ENCODE measurements at regions not wholly inside any gene's neighbourhood (a gene's known extent, or its start where the extent isn't known, plus 50 kb on each side); places are given as distances from the start of the nearest gene placed in this dataset.

DNA sequence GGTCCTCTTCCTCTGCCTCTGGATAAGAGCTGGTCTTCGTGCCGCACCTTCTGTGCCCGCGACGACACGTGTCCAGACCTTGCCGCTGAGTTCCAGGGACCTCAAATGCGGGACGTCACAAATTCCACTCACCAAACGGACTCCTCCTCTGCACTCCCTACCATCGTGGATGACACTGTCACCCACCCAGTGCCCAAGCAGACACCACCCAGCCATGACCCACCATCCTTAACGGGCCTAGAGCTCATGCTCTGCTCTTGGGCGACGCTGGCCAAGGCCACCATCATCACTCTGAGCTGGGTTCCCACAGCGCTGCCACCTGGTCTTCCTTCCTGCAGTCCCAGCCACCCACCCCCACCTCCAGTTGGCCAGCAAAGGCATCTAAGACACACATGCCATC is 96.4 kb upstream of the RPL38 start:
- TF ChIP-seq POLR2A (IDR thresholded peaks at IDR 0.05) (no peak), POLR2AphosphoS5 (IDR thresholded peaks at IDR 0.05) (no peak), CTCF (IDR thresholded peaks at IDR 0.05) (no peak)
- DNase-seq (ENCODE audit: low spot score in 2 of 2) = no peak
- H3K27ac ChIP-seq = no peak overlapping the region
- no peaks in the 10 kb centered on the region for H3K36me3 ChIP-seq
- H3K4me1 ChIP-seq = no peaks in the 10 kb centered on the region
- H3K9me3 ChIP-seq = no peaks in the 10 kb centered on the region
- H3K27me3 ChIP-seq = peaks cover 0 to 51% of the 10 kb centered on the region in 2 donors
- H3K4me3 ChIP-seq = no peak overlapping the region
- intact Hi-C loops (cut with DNase I; ENCODE audit: low total_unique reads) = no loop called here

DNA sequence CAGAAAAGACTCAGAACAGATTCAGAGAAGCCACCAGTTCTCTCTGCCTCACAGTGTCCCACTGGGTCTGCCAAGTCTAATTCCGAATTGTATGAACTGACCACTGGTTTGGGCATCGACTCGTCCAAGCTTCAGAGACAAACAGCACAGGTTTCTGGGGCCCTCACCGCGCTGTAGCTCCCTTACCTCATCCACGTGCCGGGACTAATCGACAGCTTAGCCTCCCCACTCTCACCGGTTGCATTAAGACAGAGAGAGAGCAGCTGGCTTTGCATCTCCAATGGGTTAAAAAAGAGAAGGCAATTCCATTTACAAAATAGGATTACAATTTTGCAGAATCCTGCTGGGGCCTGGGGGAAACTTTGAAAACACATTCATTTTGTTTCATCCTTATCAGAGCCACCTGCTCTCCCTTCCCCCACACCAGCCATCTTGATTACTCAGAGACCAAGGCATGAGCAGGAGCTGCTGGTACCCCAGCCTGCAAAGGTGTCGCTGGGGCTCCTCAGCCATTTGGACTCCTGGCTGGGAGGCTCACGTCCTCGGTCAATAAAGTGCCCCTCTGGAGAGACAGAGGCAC is 95.3 kb upstream of the RPL38 start:
- peaks cover 0 to 47% of the 10 kb centered on the region in 2 donors for H3K27me3 ChIP-seq
- H3K27ac ChIP-seq = no peak overlapping the region
- TF ChIP-seq CTCF (IDR thresholded peaks at IDR 0.05) (no peak), POLR2AphosphoS5 (IDR thresholded peaks at IDR 0.05) (no peak), POLR2A (IDR thresholded peaks at IDR 0.05) (no peak)
- H3K9me3 ChIP-seq = no peaks in the 10 kb centered on the region
- no peak for DNase-seq (ENCODE audit: low spot score in 2 of 2)
- no peaks in the 10 kb centered on the region for H3K36me3 ChIP-seq
- intact Hi-C loops (cut with DNase I; ENCODE audit: low total_unique reads) = no loop called here
- no peaks in the 10 kb centered on the region for H3K4me1 ChIP-seq
- no peak overlapping the region for H3K4me3 ChIP-seq

DNA sequence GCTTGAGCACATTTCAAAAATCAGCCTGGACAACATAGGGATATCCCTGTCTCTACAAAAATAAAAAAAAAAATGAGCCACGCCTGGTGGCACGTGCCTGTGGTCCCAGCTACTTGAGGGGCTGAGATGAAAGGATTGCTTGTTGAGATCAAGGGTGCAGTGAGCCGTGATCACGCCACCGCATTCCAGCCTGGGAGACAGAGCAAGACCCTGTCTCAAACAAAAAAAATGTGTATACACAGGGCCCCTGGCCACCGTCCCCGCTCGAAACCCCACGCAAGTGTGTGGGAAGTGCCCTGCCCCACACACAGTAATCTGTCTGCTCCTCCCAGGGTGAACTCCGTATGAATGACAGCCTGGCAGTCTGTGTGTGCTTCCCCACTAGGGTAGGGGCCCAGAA is 93.0 kb upstream of the RPL38 start:
- intact Hi-C loops (cut with DNase I; ENCODE audit: low total_unique reads) = no loop called here
- Histone ChIP-seq H3K9me3 (no peaks in the 10 kb centered on the region), H3K4me3 (no peak overlapping the region), H3K27ac (no peak overlapping the region), H3K36me3 (no peaks in the 10 kb centered on the region), H3K27me3 (peaks cover 0 to 54% of the 10 kb centered on the region in 2 donors), H3K4me1 (no peaks in the 10 kb centered on the region)
- TF ChIP-seq POLR2A (IDR thresholded peaks at IDR 0.05) (no peak), POLR2AphosphoS5 (IDR thresholded peaks at IDR 0.05) (no peak), CTCF (IDR thresholded peaks at IDR 0.05) (no peak)
- no peak for DNase-seq (ENCODE audit: low spot score in 2 of 2)

- Histone ChIP-seq H3K9me3 (no peaks in the 10 kb centered on the region), H3K4me1 (no peaks in the 10 kb centered on the region), H3K4me3 (no peak overlapping the region), H3K27ac (no peak overlapping the region), H3K27me3 (peaks cover 0 to 56% of the 10 kb centered on the region in 2 donors), H3K36me3 (no peaks in the 10 kb centered on the region)
- TF ChIP-seq POLR2AphosphoS5 (IDR thresholded peaks at IDR 0.05) (no peak), CTCF (IDR thresholded peaks at IDR 0.05) (no peak), POLR2A (IDR thresholded peaks at IDR 0.05) (no peak)
- DNase-seq (ENCODE audit: low spot score in 2 of 2) = no peak
- intact Hi-C loops (cut with DNase I; ENCODE audit: low total_unique reads) = no loop called here
Observed at GRCh38 chr17:74113326-74113725, 90.2 kb upstream of the RPL38 start.

DNA sequence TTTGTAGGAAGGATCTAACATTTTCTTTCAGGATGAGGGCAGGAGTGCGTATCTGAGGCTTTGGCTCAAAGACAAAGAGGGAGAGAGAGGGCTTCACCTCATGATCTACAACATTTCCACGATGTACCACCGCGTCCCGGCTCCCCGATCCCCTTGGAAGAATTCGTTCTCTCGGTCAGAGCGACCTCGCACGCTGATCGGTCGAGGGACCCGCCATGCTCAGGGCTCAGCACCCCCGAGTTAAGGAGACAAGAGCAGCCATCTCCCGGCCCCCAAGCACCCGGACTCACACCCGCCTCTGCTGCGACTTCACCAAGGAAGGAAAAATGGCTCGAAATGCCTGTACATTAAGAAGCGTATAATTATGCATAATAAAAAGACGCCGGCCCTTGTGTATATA is 89.5 kb upstream of the RPL38 start:
- H3K36me3 ChIP-seq = no peaks in the 10 kb centered on the region
- TF ChIP-seq POLR2AphosphoS5 (IDR thresholded peaks at IDR 0.05) (no peak), CTCF (IDR thresholded peaks at IDR 0.05) (no peak), POLR2A (IDR thresholded peaks at IDR 0.05) (no peak)
- H3K4me3 ChIP-seq = no peak overlapping the region
- no peak for DNase-seq (ENCODE audit: low spot score in 2 of 2)
- no peak overlapping the region for H3K27ac ChIP-seq
- no peaks in the 10 kb centered on the region for H3K9me3 ChIP-seq
- H3K27me3 ChIP-seq = peaks cover 0 to 50% of the 10 kb centered on the region in 2 donors
- no peaks in the 10 kb centered on the region for H3K4me1 ChIP-seq
- intact Hi-C loops (cut with DNase I; ENCODE audit: low total_unique reads) = no loop called here

Data from breast epithelium (tissue), 4 donors.